GM13976 (cell line): ENCODE measurements at regions not wholly inside any gene's neighbourhood (a gene's known extent, or its start where the extent isn't known, plus 50 kb on each side); places are given as distances from the start of the nearest gene placed in this dataset.
"Not testable (repeated sequence)": the region's sequence is repeated elsewhere in the genome, so short reads cannot be mapped to it uniquely, and the experiment has no call there.

ENCODE experiments used
- DNase-seq: peaks from one replicate; pipeline ENCODE4 v3.0.0; 2012; ENCODE audit warnings: low spot score
- CTCF ChIP-seq: IDR thresholded peaks from 2 replicates; pipeline ENCODE4 v1.5.1; 2012; ENCODE audit warnings: borderline replicate concordance, mild to moderate bottlenecking; ENCODE audit not compliant: insufficient read depth; ENCODE audit errors: extremely low read depth, missing control alignments, control extremely low read depth
- in situ Hi-C: fragments of 300-500 bp; cut with MboI; formaldehyde crosslinking; loops from one replicate; pipeline ENCODE4 v1.12.0; 2022; ENCODE audit warnings: low sequenced_read_pairs, mixed read lengths, inconsistent platforms; ENCODE audit not compliant: unreplicated experiment

- TF ChIP-seq CTCF, result peak; percentile 80
- in situ Hi-C loops, result not testable (repeated sequence)
- DNase-seq, result peak; percentile 78
Observed at GRCh38 chr15:77902921-77903760, 174.4 kb downstream of the TBC1D2B start.

GRCh38 chr15:77901921-77902750 is 175.4 kb downstream of the TBC1D2B start:
- in situ Hi-C loops, result no loop called here
- DNase-seq, result no peak
- no peak for TF ChIP-seq CTCF

GRCh38 chr15:77901251-77901881 is 176.1 kb downstream of the TBC1D2B start:
- in situ Hi-C loops, result no loop called here
- no peak for TF ChIP-seq CTCF
- DNase-seq, result no peak

GRCh38 chr15:77900331-77900963 is 177.1 kb downstream of the TBC1D2B start:
- peak; percentile 77 for DNase-seq
- in situ Hi-C loops, result not testable (repeated sequence)
- TF ChIP-seq CTCF, result peak; percentile 47

GRCh38 chr15:77899776-77900175 is 177.7 kb downstream of the TBC1D2B start:
- in situ Hi-C loops, DNase-seq: not testable (repeated sequence)

- TF ChIP-seq CTCF, result no peak
- DNase-seq, result no peak
- in situ Hi-C loops, result no loop called here
Observed at GRCh38 chr15:77898811-77899730, 178.4 kb downstream of the TBC1D2B start.
